ENCODE measurements at regions not wholly inside any gene's neighbourhood (a gene's known extent, or its start where the extent isn't known, plus 50 kb on each side); places are given as distances from the start of the nearest gene placed in this dataset.

GRCh38 chr12:91920741-91921140 is 224.9 kb downstream of the BTG1 start:
- DNase-seq (no peak), ATAC-seq (ENCODE audit: low read depth) (no peak)
- Mint-ChIP-seq H3K27me3 (peaks cover 9% of the 10 kb centered on the region), H3K9me3 (ENCODE audit: insufficient read depth) (peaks cover 2% of the 10 kb centered on the region), H3K4me1 (no peaks in the 10 kb centered on the region), H3K4me3 (no peak overlapping the region), H3K27ac (no peak overlapping the region)
- no peak overlapping the region for H3K27ac ChIP-seq (ENCODE audit: low read length in 2 of 2)
- H3K4me3 ChIP-seq (ENCODE audit: control extremely low read depth in 1 of 5, extremely low read depth in 1 of 5, insufficient read depth in 1 of 5, low read depth in 2 of 5, low read length in 4 of 5) = no peak overlapping the region
- H3K4me2 ChIP-seq (replicated peaks; ENCODE audit: low read depth, low read length, poor library complexity, severe bottlenecking) = no peak overlapping the region
- peaks cover 0 to 1% of the 10 kb centered on the region in 2 experiments for H3K36me3 ChIP-seq (replicated peaks in 1 of 2; ENCODE audit: control extremely low read depth in 1 of 2, control insufficient read depth in 1 of 2, extremely low read depth in 1 of 2, insufficient read depth in 2 of 2, low read length in 1 of 2)
- POLR2A ChIA-PET = no interaction called here
- no peaks in the 10 kb centered on the region for H3K79me2 ChIP-seq (ENCODE audit: control insufficient read depth, insufficient read depth, low read length)
- no peaks in the 10 kb centered on the region for H3K4me1 ChIP-seq (ENCODE audit: control insufficient read depth in 2 of 2, insufficient read depth in 2 of 2, low read length in 2 of 2)
- no peak overlapping the region for H2AFZ ChIP-seq (ENCODE audit: insufficient read depth, low read depth, low read length, poor library complexity, severe bottlenecking)
- peaks cover 0 to 10% (median 0%) of the 10 kb centered on the region in 3 donors for H3K9me3 ChIP-seq (ENCODE audit: control extremely low read depth in 1 of 3, control insufficient read depth in 2 of 3, insufficient read depth in 1 of 3, low read length in 2 of 3)
- no peaks in the 10 kb centered on the region for H4K20me1 ChIP-seq (ENCODE audit: control insufficient read depth, insufficient read depth, low read length, poor library complexity, severe bottlenecking)
- CTCF ChIA-PET = no interaction called here
- H3K9ac ChIP-seq (ENCODE audit: low read length) = no peak overlapping the region
- intact Hi-C loops (cut with micrococcal nuclease) = no loop called here
- TF ChIP-seq EZH2 (IDR thresholded peaks at IDR 0.05; ENCODE audit: borderline replicate concordance, insufficient read depth, low read depth, low read length, poor library complexity, severe bottlenecking) (no peak), CTCF (IDR thresholded peaks at IDR 0.05) (no peak)
- H3K27me3 ChIP-seq (replicated peaks in 1 of 4; ENCODE audit: control extremely low read depth in 1 of 4, control insufficient read depth in 3 of 4, insufficient read depth in 4 of 4, low read length in 3 of 4) = no peaks in the 10 kb centered on the region
- WGBS (ENCODE audit: insufficient coverage) = 73% methylated on average over 1 of the region's 2 CpGs

DNA sequence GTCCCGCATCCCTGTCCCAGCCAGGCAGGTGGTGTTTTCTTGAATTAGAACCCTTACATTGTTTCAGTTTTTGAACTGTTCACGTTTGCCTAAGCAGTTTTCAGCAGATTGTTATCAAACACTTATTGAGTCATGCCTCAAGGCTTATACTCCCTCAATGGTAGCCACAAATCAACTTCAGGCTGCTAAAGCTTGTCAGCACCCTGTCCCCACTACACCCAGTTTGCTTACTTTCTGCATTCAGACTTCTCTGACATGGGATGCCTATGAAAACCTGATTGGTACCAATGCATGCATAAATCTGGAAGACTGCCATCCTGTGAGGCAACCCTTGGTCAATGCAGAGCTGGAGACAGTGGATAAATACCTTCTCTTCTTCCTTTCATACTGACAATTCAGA is 225.4 kb downstream of the BTG1 start:
- intact Hi-C loops (cut with micrococcal nuclease) = no loop called here

More for the DNA sequence above, 225.4 kb downstream of the BTG1 start:
- Histone ChIP-seq H3K9me3 (ENCODE audit: control extremely low read depth in 1 of 3, control insufficient read depth in 2 of 3, insufficient read depth in 1 of 3, low read length in 2 of 3) (peaks cover 0 to 10% (median 0%) of the 10 kb centered on the region in 3 donors), H3K36me3 (replicated peaks in 1 of 2; ENCODE audit: control extremely low read depth in 1 of 2, control insufficient read depth in 1 of 2, extremely low read depth in 1 of 2, insufficient read depth in 2 of 2, low read length in 1 of 2) (peaks cover 0 to 1% of the 10 kb centered on the region in 2 experiments), H3K27ac (ENCODE audit: low read length in 2 of 2) (no peak overlapping the region), H3K4me3 (ENCODE audit: control extremely low read depth in 1 of 5, extremely low read depth in 1 of 5, insufficient read depth in 1 of 5, low read depth in 2 of 5, low read length in 4 of 5) (no peak overlapping the region), H3K4me1 (ENCODE audit: control insufficient read depth in 2 of 2, insufficient read depth in 2 of 2, low read length in 2 of 2) (no peaks in the 10 kb centered on the region), H3K4me2 (replicated peaks; ENCODE audit: low read depth, low read length, poor library complexity, severe bottlenecking) (no peak overlapping the region), H2AFZ (ENCODE audit: insufficient read depth, low read depth, low read length, poor library complexity, severe bottlenecking) (no peak overlapping the region), H4K20me1 (ENCODE audit: control insufficient read depth, insufficient read depth, low read length, poor library complexity, severe bottlenecking) (no peaks in the 10 kb centered on the region), H3K79me2 (ENCODE audit: control insufficient read depth, insufficient read depth, low read length) (no peaks in the 10 kb centered on the region), H3K9ac (ENCODE audit: low read length) (no peak overlapping the region), H3K27me3 (replicated peaks in 1 of 4; ENCODE audit: control extremely low read depth in 1 of 4, control insufficient read depth in 3 of 4, insufficient read depth in 4 of 4, low read length in 3 of 4) (no peaks in the 10 kb centered on the region)
- TF ChIP-seq CTCF (IDR thresholded peaks at IDR 0.05) (no peak), EZH2 (IDR thresholded peaks at IDR 0.05; ENCODE audit: borderline replicate concordance, insufficient read depth, low read depth, low read length, poor library complexity, severe bottlenecking) (no peak)
- ATAC-seq (ENCODE audit: low read depth) = no peak
- POLR2A ChIA-PET = no interaction called here
- Mint-ChIP-seq H3K4me1 (no peaks in the 10 kb centered on the region), H3K27ac (no peak overlapping the region), H3K9me3 (ENCODE audit: insufficient read depth) (peaks cover 2% of the 10 kb centered on the region), H3K27me3 (peaks cover 9% of the 10 kb centered on the region), H3K4me3 (no peak overlapping the region)
- 83% methylated on average over 2 of the region's 2 CpGs for WGBS (ENCODE audit: insufficient coverage)
- DNase-seq = no peak
- CTCF ChIA-PET = no interaction called here
